ENCODE measurements at regions not wholly inside any gene's neighbourhood (a gene's known extent, or its start where the extent isn't known, plus 50 kb on each side); places are given as distances from the start of the nearest gene placed in this dataset.

DNA sequence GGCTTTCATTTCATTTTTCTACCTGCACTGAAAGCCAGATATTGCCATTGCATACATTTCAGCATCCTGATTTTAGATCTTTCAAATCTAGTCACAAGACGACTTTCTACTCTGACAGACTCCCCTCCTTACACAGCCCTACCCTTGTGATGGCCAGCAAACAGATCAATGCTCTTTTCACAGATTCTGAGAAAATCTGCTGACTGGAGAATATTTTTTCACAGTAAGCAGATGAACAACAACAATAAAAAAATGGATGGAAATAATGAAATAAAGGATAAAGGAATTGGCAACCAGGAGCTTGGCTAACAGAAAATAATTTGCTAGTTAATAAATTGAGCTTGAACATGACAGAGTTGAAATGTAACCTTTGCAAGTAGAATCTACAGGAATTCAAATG lies 527.2 kb downstream of the IRS1 start:
- TF ChIP-seq, protein P1, sequence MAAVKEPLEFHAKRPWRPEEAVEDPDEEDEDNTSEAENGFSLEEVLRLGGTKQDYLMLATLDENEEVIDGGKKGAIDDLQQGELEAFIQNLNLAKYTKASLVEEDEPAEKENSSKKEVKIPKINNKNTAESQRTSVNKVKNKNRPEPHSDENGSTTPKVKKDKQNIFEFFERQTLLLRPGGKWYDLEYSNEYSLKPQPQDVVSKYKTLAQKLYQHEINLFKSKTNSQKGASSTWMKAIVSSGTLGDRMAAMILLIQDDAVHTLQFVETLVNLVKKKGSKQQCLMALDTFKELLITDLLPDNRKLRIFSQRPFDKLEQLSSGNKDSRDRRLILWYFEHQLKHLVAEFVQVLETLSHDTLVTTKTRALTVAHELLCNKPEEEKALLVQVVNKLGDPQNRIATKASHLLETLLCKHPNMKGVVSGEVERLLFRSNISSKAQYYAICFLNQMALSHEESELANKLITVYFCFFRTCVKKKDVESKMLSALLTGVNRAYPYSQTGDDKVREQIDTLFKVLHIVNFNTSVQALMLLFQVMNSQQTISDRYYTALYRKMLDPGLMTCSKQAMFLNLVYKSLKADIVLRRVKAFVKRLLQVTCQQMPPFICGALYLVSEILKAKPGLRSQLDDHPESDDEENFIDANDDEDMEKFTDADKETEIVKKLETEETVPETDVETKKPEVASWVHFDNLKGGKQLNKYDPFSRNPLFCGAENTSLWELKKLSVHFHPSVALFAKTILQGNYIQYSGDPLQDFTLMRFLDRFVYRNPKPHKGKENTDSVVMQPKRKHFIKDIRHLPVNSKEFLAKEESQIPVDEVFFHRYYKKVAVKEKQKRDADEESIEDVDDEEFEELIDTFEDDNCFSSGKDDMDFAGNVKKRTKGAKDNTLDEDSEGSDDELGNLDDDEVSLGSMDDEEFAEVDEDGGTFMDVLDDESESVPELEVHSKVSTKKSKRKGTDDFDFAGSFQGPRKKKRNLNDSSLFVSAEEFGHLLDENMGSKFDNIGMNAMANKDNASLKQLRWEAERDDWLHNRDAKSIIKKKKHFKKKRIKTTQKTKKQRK (IDR thresholded peaks at IDR 0.05; ENCODE audit: low read length) = no peak
- TF ChIP-seq ZSCAN29 (CRISPR knock-in tag; conservative IDR thresholded peaks at IDR 0.05) = no peak
- TF ChIP-seq, protein P2, sequence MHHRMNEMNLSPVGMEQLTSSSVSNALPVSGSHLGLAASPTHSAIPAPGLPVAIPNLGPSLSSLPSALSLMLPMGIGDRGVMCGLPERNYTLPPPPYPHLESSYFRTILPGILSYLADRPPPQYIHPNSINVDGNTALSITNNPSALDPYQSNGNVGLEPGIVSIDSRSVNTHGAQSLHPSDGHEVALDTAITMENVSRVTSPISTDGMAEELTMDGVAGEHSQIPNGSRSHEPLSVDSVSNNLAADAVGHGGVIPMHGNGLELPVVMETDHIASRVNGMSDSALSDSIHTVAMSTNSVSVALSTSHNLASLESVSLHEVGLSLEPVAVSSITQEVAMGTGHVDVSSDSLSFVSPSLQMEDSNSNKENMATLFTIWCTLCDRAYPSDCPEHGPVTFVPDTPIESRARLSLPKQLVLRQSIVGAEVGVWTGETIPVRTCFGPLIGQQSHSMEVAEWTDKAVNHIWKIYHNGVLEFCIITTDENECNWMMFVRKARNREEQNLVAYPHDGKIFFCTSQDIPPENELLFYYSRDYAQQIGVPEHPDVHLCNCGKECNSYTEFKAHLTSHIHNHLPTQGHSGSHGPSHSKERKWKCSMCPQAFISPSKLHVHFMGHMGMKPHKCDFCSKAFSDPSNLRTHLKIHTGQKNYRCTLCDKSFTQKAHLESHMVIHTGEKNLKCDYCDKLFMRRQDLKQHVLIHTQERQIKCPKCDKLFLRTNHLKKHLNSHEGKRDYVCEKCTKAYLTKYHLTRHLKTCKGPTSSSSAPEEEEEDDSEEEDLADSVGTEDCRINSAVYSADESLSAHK (CRISPR knock-in tag; IDR thresholded peaks at IDR 0.05; ENCODE audit: borderline replicate concordance) = no peak
- no peak for TF ChIP-seq NFE2L1 (CRISPR knock-in tag; IDR thresholded peaks at IDR 0.05; ENCODE audit: borderline replicate concordance)
- no peak for TF ChIP-seq ZNF792 (CRISPR knock-in tag; IDR thresholded peaks at IDR 0.05)
- TF ChIP-seq RFX5 (IDR thresholded peaks at IDR 0.05; ENCODE audit: low read depth, low read length) = no peak
- TF ChIP-seq, protein P3, sequence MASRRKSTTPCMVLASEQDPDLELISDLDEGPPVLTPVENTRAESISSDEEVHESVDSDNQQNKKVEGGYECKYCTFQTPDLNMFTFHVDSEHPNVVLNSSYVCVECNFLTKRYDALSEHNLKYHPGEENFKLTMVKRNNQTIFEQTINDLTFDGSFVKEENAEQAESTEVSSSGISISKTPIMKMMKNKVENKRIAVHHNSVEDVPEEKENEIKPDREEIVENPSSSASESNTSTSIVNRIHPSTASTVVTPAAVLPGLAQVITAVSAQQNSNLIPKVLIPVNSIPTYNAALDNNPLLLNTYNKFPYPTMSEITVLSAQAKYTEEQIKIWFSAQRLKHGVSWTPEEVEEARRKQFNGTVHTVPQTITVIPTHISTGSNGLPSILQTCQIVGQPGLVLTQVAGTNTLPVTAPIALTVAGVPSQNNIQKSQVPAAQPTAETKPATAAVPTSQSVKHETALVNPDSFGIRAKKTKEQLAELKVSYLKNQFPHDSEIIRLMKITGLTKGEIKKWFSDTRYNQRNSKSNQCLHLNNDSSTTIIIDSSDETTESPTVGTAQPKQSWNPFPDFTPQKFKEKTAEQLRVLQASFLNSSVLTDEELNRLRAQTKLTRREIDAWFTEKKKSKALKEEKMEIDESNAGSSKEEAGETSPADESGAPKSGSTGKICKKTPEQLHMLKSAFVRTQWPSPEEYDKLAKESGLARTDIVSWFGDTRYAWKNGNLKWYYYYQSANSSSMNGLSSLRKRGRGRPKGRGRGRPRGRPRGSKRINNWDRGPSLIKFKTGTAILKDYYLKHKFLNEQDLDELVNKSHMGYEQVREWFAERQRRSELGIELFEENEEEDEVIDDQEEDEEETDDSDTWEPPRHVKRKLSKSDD (CRISPR knock-in tag; IDR thresholded peaks at IDR 0.05; ENCODE audit: low read depth) = no peak
- no peak for TF ChIP-seq TGIF2 (CRISPR knock-in tag; IDR thresholded peaks at IDR 0.05)
- TF ChIP-seq TAF15 (IDR thresholded peaks at IDR 0.05; ENCODE audit: low read depth, low read length, poor library complexity, severe bottlenecking) = no peak
- no peak for TF ChIP-seq RFX1 (IDR thresholded peaks at IDR 0.05)
- no peak for TF ChIP-seq MAZ (IDR thresholded peaks at IDR 0.05; ENCODE audit: borderline replicate concordance, low read depth, low read length)
- no peak for TF ChIP-seq MAZ (CRISPR knock-in tag; IDR thresholded peaks at IDR 0.05; ENCODE audit: low read depth)
- TF ChIP-seq, protein P4, sequence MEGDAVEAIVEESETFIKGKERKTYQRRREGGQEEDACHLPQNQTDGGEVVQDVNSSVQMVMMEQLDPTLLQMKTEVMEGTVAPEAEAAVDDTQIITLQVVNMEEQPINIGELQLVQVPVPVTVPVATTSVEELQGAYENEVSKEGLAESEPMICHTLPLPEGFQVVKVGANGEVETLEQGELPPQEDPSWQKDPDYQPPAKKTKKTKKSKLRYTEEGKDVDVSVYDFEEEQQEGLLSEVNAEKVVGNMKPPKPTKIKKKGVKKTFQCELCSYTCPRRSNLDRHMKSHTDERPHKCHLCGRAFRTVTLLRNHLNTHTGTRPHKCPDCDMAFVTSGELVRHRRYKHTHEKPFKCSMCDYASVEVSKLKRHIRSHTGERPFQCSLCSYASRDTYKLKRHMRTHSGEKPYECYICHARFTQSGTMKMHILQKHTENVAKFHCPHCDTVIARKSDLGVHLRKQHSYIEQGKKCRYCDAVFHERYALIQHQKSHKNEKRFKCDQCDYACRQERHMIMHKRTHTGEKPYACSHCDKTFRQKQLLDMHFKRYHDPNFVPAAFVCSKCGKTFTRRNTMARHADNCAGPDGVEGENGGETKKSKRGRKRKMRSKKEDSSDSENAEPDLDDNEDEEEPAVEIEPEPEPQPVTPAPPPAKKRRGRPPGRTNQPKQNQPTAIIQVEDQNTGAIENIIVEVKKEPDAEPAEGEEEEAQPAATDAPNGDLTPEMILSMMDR (CRISPR knock-in tag; IDR thresholded peaks at IDR 0.05) = no peak
- TF ChIP-seq TBX3 (IDR thresholded peaks at IDR 0.05; ENCODE audit: borderline replicate concordance) = no peak
